K562 (cell line): ENCODE measurements at regions not wholly inside any gene's neighbourhood (a gene's known extent, or its start where the extent isn't known, plus 50 kb on each side); places are given as distances from the start of the nearest gene placed in this dataset.

Experiments used
- CHD1 ChIP-seq: fragments of 200-600 bp; sonication (generic); IDR thresholded peaks from one replicate; pipeline ENCODE4 v1.6.1; 2012; ENCODE audit warnings: mild to moderate bottlenecking, moderate library complexity, low read length, inconsistent platforms
- CREB3 ChIP-seq: fragments of 450-650 bp; conservative IDR thresholded peaks from 2 replicates; pipeline ENCODE4 v1.6.1; 2016; ENCODE audit warnings: missing genetic modification characterization, low read depth, mild to moderate bottlenecking, missing compliant biosample characterization, moderate library complexity
- E2F3 ChIP-seq: fragments of 250-450 bp; sonication (Bioruptor Pico); IDR thresholded peaks from 2 replicates; pipeline ENCODE4 v1.4.0; 2020; ENCODE audit warnings: mild to moderate bottlenecking
- E2F6 ChIP-seq, 2 experiments: IDR thresholded peaks; 2 replicates each; pipeline ENCODE4 v1.6.1; 2011; ENCODE audit warnings: borderline replicate concordance in 1 of 2, control low read depth in 1 of 2, low read depth in 1 of 2, low read length in 1 of 2, mild to moderate bottlenecking in 1 of 2, mixed read lengths in 1 of 2, moderate library complexity in 1 of 2; ENCODE audit not compliant: insufficient read depth in 1 of 2, insufficient read length in 1 of 2, poor library complexity in 1 of 2, severe bottlenecking in 1 of 2; ENCODE audit errors: extremely low read depth in 1 of 2
- NFXL1 ChIP-seq: fragments of 450-650 bp; formaldehyde crosslinking; IDR thresholded peaks from 2 replicates; pipeline ENCODE4 v1.4.0; 2021; ENCODE audit warnings: mild to moderate bottlenecking
- NR3C1 ChIP-seq: sonication (generic); formaldehyde crosslinking; IDR thresholded peaks from 2 replicates; pipeline ENCODE4 v1.8.1; 2022; ENCODE audit warnings: missing genetic modification reagents
- POLR2AphosphoS5 ChIP-seq: IDR thresholded peaks from 2 replicates; pipeline ENCODE4 v1.6.1; 2011; ENCODE audit warnings: mild to moderate bottlenecking, low read depth, low read length, moderate library complexity; ENCODE audit not compliant: control insufficient read depth, insufficient read depth
- TAF7 ChIP-seq: fragments of 450-650 bp; IDR thresholded peaks from 2 replicates; pipeline ENCODE4 v1.6.1; 2016; ENCODE audit warnings: missing genetic modification characterization, missing compliant biosample characterization
- TEAD1 ChIP-seq, 2 experiments: fragments of 450-650 bp in 1 of 2; sonication (generic) in 1 of 2; formaldehyde crosslinking; IDR thresholded peaks; 2 replicates each; pipeline versions ENCODE4 v1.4.0 to v1.8.0; 2020 to 2022; ENCODE audit warnings: mild to moderate bottlenecking in 2 of 2, missing genetic modification reagents in 1 of 2
- TF ChIP-seq, protein P1 (sequence below): fragments of 250-450 bp; sonication (Bioruptor Pico); IDR thresholded peaks from 2 replicates; pipeline ENCODE4 v1.5.0; 2021; ENCODE audit warnings: mild to moderate bottlenecking, borderline replicate concordance
- TF ChIP-seq, protein P2 (sequence below), 3 experiments: IDR thresholded peaks in 2 of 3; conservative IDR thresholded peaks in 1 of 3; 2 replicates each; pipeline ENCODE4 v1.5.1; 2011 to 2012; ENCODE audit warnings: low read length in 3 of 3, mild to moderate bottlenecking in 3 of 3, control low read depth in 2 of 3, improper control_type of control experiment in 1 of 3, inconsistent platforms in 1 of 3, low read depth in 1 of 3, mixed read lengths in 1 of 3, moderate library complexity in 1 of 3; ENCODE audit not compliant: insufficient read depth in 2 of 3
- TF ChIP-seq, protein P3 (sequence below): fragments of 250-450 bp; sonication (Bioruptor Pico); IDR thresholded peaks from 2 replicates; pipeline ENCODE4 v1.8.0; 2022; ENCODE audit warnings: moderate library complexity, mild to moderate bottlenecking, inconsistent platforms

DNA sequence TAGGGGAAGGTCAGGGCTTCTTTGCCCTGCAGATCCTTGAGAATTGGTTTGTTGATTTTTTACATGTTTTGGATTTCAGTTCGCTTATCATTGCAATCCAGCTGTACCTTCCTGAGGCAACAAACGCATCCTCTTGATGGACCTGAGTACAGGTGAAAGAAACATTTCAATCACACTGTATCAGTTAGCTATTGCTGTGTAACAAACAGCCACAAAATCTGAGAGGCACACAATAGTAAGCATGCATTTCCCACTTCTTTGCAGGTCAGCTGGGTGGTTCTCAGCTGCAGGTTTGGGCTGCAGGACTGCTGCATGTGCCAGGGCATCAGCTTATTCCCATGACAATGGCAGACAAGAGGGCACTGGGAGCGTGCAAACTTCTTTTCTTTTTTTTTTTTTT lies 586.4 kb downstream of the MATN1 start:
- TF ChIP-seq, protein P1, sequence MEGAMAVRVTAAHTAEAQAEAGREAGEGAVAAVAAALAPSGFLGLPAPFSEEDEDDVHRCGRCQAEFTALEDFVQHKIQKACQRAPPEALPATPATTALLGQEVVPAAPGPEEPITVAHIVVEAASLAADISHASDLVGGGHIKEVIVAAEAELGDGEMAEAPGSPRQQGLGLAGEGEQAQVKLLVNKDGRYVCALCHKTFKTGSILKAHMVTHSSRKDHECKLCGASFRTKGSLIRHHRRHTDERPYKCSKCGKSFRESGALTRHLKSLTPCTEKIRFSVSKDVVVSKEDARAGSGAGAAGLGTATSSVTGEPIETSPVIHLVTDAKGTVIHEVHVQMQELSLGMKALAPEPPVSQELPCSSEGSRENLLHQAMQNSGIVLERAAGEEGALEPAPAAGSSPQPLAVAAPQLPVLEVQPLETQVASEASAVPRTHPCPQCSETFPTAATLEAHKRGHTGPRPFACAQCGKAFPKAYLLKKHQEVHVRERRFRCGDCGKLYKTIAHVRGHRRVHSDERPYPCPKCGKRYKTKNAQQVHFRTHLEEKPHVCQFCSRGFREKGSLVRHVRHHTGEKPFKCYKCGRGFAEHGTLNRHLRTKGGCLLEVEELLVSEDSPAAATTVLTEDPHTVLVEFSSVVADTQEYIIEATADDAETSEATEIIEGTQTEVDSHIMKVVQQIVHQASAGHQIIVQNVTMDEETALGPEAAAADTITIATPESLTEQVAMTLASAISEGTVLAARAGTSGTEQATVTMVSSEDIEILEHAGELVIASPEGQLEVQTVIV (CRISPR knock-in tag), result no peak
- TF ChIP-seq, protein P2, sequence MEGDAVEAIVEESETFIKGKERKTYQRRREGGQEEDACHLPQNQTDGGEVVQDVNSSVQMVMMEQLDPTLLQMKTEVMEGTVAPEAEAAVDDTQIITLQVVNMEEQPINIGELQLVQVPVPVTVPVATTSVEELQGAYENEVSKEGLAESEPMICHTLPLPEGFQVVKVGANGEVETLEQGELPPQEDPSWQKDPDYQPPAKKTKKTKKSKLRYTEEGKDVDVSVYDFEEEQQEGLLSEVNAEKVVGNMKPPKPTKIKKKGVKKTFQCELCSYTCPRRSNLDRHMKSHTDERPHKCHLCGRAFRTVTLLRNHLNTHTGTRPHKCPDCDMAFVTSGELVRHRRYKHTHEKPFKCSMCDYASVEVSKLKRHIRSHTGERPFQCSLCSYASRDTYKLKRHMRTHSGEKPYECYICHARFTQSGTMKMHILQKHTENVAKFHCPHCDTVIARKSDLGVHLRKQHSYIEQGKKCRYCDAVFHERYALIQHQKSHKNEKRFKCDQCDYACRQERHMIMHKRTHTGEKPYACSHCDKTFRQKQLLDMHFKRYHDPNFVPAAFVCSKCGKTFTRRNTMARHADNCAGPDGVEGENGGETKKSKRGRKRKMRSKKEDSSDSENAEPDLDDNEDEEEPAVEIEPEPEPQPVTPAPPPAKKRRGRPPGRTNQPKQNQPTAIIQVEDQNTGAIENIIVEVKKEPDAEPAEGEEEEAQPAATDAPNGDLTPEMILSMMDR (IDR thresholded peaks at IDR 0.05 in 2 of 3, conservative IDR thresholded peaks at IDR 0.05 in 1 of 3; ENCODE audit: insufficient read depth in 2 of 3, low read depth in 1 of 3, low read length in 3 of 3), result no peak
- TF ChIP-seq E2F3 (CRISPR knock-in tag), result no peak
- no peak for TF ChIP-seq POLR2AphosphoS5
- TF ChIP-seq, protein P3, sequence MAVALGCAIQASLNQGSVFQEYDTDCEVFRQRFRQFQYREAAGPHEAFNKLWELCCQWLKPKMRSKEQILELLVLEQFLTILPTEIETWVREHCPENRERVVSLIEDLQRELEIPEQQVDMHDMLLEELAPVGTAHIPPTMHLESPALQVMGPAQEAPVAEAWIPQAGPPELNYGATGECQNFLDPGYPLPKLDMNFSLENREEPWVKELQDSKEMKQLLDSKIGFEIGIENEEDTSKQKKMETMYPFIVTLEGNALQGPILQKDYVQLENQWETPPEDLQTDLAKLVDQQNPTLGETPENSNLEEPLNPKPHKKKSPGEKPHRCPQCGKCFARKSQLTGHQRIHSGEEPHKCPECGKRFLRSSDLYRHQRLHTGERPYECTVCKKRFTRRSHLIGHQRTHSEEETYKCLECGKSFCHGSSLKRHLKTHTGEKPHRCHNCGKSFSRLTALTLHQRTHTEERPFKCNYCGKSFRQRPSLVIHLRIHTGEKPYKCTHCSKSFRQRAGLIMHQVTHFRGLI (CRISPR knock-in tag), result no peak
- TF ChIP-seq NFXL1 (CRISPR knock-in tag), result no peak
- TF ChIP-seq NR3C1, result no peak
- TF ChIP-seq TAF7 (tag), result no peak
- no peak for TF ChIP-seq TEAD1 (CRISPR knock-in tag; IDR thresholded peaks at IDR 0.05)
- no peak for TF ChIP-seq CHD1
- no peak for TF ChIP-seq CREB3
- no peak for TF ChIP-seq E2F6 (IDR thresholded peaks at IDR 0.05; ENCODE audit: borderline replicate concordance in 1 of 2, extremely low read depth in 1 of 2, insufficient read depth in 1 of 2, insufficient read length in 1 of 2, low read depth in 1 of 2, low read length in 1 of 2, poor library complexity in 1 of 2, severe bottlenecking in 1 of 2)
